IPS-20b (cell line): ENCODE measurements at regions not wholly inside any gene's neighbourhood (a gene's known extent, or its start where the extent isn't known, plus 50 kb on each side); places are given as distances from the start of the nearest gene placed in this dataset.

Experiments used
- H3K27ac ChIP-seq: one replicate; pipeline ENCODE4 v1.5.1; 2013; ENCODE audit warnings: low read length
- H3K27me3 ChIP-seq: 2 replicates; pipeline ENCODE4 v1.6.1; 2013; ENCODE audit warnings: mild to moderate bottlenecking, low read length, inconsistent platforms; ENCODE audit not compliant: insufficient read depth
- H3K36me3 ChIP-seq: 2 replicates; pipeline ENCODE4 v1.6.1; 2013; ENCODE audit warnings: low read depth, mild to moderate bottlenecking, inconsistent platforms, low read length, moderate library complexity; ENCODE audit not compliant: insufficient read depth
- H3K4me1 ChIP-seq: 2 replicates; pipeline ENCODE4 v1.6.1; 2013; ENCODE audit warnings: mild to moderate bottlenecking, control low read depth, inconsistent platforms, low read length, moderate library complexity; ENCODE audit not compliant: insufficient read depth
- H3K4me3 ChIP-seq: 2 replicates; pipeline ENCODE4 v1.5.1; 2013; ENCODE audit warnings: mild to moderate bottlenecking, low read length, inconsistent platforms
- H3K9ac ChIP-seq: 2 replicates; pipeline ENCODE4 v1.6.1; 2013; ENCODE audit warnings: low read depth, mild to moderate bottlenecking, inconsistent platforms, low read length, moderate library complexity
- H3K9me3 ChIP-seq: 2 replicates; pipeline ENCODE4 v1.6.1; 2013; ENCODE audit warnings: mild to moderate bottlenecking, low read depth, low read length, inconsistent platforms; ENCODE audit not compliant: insufficient read depth

DNA sequence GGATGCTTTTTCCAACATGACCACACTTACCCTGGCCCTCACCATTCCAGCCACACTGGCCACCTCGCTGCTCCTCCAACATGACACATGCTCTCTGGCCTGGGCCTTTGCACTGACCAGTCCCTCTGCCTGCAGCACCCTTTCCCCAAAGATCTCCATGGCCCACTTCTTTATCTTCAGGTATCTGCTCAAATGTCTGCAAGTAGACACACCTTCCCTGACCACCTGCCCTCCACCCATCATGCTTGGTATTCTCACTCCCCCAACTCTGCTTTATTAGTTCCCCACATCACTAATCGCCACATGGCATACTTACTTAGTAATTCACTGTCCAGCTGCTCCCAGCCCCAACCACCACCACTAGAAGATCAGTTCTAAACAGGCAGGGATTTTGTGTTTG, 214.2 kb downstream of the BCL11A start:
- Histone ChIP-seq H3K36me3 (no peaks in the 10 kb centered on the region), H3K9me3 (no peaks in the 10 kb centered on the region), H3K4me1 (no peaks in the 10 kb centered on the region)

DNA sequence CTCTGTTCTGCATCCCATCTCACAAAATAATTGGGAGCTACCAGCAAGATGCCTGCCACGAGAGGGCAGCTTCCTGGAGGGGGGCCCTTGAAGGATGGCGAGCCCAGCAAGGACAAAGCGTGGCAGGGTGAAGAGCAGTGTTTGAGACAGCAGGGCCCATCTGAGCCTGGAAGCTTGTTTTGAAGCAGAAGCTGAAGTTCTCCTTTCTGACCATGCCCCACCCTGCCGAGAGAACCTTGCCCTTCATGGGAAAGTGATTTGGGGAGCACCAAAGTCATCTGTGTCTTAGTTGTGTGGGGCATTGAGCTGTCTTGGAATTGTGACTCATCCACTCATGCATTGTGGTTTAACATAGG, 216.3 kb downstream of the BCL11A start:
- Histone ChIP-seq H3K36me3 (no peaks in the 10 kb centered on the region), H3K4me1 (no peaks in the 10 kb centered on the region), H3K4me3 (no peak overlapping the region), H3K27me3 (no peaks in the 10 kb centered on the region), H3K9ac (no peak overlapping the region), H3K27ac (no peak overlapping the region), H3K9me3 (no peaks in the 10 kb centered on the region)

More for the DNA sequence above, 214.2 kb downstream of the BCL11A start:
- H3K4me3 ChIP-seq = no peak overlapping the region
- no peaks in the 10 kb centered on the region for H3K27me3 ChIP-seq
- no peak overlapping the region for H3K9ac ChIP-seq
- H3K27ac ChIP-seq = no peak overlapping the region

DNA sequence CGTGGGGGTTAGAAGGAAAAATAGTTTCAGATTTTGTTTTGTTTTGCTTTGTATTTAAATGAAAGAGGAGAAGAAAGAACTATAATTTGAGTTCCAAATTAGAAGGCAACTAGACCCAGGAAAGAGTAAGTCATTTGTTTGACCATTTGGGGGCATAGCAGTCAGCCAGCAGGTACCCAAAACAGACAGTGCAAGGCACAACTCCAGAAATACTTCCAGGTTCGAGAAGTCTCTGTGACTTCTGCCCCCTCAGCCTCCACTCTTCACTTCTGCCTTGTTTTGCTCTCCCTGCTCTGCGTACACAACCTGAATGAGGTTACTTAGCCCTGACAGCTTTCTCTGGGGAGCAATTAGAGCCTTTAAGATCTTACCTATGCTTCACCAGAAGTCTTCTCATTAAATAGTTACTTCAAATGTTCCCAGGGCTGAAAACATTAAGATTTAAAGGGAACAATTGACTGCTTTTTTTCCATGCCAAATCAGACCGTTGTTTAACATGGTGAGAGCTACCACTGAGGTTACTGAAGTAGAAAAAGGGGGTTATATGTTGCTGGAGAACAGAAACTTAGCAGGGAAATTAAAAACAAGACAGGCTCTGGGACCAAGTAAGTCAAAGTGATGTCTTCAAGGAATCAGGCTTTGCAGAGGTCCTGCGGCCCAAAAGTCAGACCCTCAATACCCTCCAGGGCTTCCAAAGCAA, 216.9 kb downstream of the BCL11A start:
- H3K9me3 ChIP-seq = no peaks in the 10 kb centered on the region
- H3K27ac ChIP-seq = no peak overlapping the region
- H3K9ac ChIP-seq = no peak overlapping the region
- no peaks in the 10 kb centered on the region for H3K4me1 ChIP-seq
- no peaks in the 10 kb centered on the region for H3K27me3 ChIP-seq
- H3K36me3 ChIP-seq = no peaks in the 10 kb centered on the region
- H3K4me3 ChIP-seq = no peak overlapping the region

DNA sequence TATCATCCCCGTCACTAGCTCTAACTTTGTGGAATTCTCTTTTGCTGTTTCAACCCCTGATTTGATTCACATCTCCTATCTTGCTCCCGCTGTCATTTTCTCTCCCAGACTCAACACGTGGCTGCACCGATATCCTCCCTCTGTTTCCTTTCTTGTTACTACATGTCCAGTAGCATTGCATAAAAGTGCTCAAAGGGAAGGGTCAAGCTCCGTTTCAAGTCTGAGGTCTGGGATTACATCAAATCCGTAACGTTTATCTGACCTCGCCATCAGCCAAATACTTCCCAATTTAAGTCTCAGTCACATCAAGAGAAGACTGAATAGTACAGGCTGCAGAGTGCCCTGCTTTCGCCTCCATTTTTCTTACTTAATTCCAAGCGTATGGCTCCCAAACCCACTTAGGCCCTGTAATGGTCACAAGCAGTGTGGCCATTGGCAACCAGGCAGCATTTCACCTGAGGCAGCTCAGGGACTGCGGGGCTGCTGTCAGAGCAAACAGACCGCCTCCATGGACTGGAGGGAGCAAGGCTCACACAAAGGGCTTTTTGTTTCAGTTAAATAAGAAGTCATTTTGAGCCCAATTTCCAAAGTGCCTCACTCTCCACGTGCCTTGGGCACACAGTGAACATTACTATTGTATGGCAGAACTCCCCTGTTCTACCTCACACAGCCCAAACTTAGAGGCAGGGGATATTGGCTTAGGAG, 217.8 kb downstream of the BCL11A start:
- no peaks in the 10 kb centered on the region for H3K4me1 ChIP-seq
- H3K4me3 ChIP-seq = no peak overlapping the region
- H3K27me3 ChIP-seq = no peaks in the 10 kb centered on the region
- H3K9me3 ChIP-seq = no peaks in the 10 kb centered on the region
- no peak overlapping the region for H3K9ac ChIP-seq
- no peak overlapping the region for H3K27ac ChIP-seq
- H3K36me3 ChIP-seq = no peaks in the 10 kb centered on the region

DNA sequence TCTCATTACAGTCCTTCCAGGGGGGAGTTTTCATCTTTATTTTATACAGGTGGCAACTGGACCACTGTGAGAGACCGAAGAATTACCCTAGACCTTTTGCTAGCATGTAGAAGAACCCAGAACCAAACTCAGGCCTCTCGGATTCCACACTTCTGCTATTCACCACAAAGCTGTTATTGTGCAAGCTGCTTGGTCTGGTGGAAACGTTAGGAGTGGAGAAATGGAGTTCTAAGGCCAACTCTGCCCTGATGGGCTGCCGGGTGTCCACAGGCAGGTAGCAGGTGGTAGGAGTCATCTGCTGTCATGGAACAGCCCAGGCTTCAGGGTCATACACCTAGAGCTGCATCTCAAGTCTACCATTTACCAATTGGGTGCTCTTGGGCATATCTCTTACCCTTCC, 218.8 kb downstream of the BCL11A start:
- Histone ChIP-seq H3K27me3 (no peaks in the 10 kb centered on the region), H3K27ac (no peak overlapping the region), H3K9me3 (no peaks in the 10 kb centered on the region), H3K36me3 (no peaks in the 10 kb centered on the region), H3K4me3 (no peak overlapping the region), H3K4me1 (no peaks in the 10 kb centered on the region), H3K9ac (no peak overlapping the region)

DNA sequence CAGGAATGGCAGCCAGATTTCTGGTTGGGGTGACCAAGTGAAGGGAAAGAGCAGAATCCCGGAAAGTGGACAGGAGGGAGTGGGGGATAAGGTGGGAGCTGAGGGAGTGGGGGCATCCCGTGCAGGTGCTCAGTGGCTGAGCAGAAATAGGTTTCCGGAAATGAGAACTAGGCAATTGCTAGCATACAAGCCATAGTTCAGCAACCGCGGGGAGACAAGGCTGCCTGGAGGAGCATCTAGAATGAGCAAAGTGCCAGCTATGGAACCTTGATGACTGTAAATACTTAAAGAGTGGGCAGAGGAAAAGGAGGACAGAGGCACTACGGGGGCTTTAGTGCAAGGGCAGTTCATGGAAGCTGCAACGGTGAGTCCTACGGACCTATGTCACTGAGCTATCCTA, 220.2 kb downstream of the BCL11A start:
- Histone ChIP-seq H3K4me3 (no peak overlapping the region), H3K4me1 (no peaks in the 10 kb centered on the region), H3K9me3 (no peaks in the 10 kb centered on the region), H3K27me3 (no peaks in the 10 kb centered on the region), H3K27ac (no peak overlapping the region), H3K9ac (no peak overlapping the region), H3K36me3 (no peaks in the 10 kb centered on the region)

DNA sequence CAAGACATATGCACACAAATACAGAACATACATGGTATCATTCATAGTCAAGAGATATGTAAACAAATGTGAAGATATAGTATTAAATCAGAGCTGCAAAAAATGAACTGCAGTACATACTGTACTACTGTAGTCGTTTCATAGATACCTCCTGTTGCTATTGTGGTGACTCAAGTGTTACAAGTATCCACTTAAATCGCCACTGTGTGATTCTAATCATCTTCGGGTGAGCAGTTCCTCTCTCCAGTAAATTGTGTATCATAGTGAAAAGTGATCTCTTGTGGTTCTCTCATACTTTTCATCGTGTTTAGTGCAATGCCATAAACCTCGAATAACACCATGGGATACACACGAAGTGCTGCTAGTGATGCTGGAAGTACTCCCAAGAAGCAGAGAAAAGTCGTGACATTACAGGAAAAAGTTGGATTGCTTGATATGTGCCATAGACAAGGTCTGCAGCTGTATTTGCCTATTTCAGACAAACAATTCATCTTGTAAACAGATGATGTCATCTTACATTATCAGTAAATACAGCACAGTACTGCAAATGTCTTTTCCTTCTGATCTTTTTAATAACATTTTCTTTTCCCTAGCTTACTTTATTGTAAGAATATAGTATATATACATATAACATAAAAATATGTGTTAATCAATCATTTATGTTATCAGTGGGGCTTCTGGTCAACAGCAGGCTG, 222.2 kb downstream of the BCL11A start:
- H3K9me3 ChIP-seq = no peaks in the 10 kb centered on the region
- H3K27me3 ChIP-seq = no peaks in the 10 kb centered on the region
- no peaks in the 10 kb centered on the region for H3K36me3 ChIP-seq
- no peak overlapping the region for H3K27ac ChIP-seq
- H3K9ac ChIP-seq = no peak overlapping the region
- no peaks in the 10 kb centered on the region for H3K4me1 ChIP-seq
- no peak overlapping the region for H3K4me3 ChIP-seq

DNA sequence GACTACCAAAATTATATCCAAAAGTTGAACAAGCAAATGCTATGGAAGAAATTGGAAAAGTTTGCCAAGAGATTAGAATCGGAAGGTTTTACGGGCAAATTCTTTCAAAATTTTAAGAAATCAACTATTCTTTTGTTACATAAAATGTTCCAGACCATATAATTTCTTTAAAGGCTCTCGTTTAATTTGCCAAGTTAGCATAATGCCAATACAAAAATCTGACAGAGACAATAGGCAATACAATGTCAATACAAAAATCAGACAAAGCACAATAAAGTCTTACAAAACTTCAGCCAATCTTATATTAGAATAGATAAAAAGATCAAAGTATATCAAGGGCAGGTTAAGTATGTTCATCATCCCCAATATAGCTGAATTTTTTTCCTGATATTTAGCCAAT, 224.2 kb downstream of the BCL11A start:
- H3K4me3 ChIP-seq = no peak overlapping the region
- no peaks in the 10 kb centered on the region for H3K36me3 ChIP-seq
- no peak overlapping the region for H3K27ac ChIP-seq
- H3K4me1 ChIP-seq = no peaks in the 10 kb centered on the region
- H3K27me3 ChIP-seq = no peaks in the 10 kb centered on the region
- no peaks in the 10 kb centered on the region for H3K9me3 ChIP-seq
- H3K9ac ChIP-seq = no peak overlapping the region

DNA sequence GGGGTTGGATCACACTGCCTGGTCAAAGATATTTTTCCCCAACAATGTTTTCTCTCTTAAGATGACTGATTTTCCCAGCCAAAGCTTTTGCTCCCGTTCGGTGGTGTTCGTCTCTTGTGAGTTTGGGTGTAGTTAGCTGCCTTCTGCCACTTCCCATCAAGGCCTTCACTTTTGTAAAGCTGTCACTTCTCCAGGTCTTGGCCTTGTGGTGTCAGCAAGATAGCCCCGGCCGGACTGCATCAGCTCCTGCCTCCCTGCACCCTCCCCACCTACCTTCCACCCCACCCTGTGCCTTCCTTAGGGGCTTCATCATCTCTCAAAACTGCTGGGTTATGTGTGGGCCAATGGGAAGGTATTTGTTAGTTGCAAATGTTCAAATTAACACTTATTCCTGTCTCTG, 228.9 kb downstream of the BCL11A start:
- Histone ChIP-seq H3K4me1 (no peaks in the 10 kb centered on the region), H3K9me3 (no peaks in the 10 kb centered on the region), H3K36me3 (no peaks in the 10 kb centered on the region), H3K9ac (no peak overlapping the region), H3K4me3 (no peak overlapping the region), H3K27me3 (no peaks in the 10 kb centered on the region), H3K27ac (no peak overlapping the region)

DNA sequence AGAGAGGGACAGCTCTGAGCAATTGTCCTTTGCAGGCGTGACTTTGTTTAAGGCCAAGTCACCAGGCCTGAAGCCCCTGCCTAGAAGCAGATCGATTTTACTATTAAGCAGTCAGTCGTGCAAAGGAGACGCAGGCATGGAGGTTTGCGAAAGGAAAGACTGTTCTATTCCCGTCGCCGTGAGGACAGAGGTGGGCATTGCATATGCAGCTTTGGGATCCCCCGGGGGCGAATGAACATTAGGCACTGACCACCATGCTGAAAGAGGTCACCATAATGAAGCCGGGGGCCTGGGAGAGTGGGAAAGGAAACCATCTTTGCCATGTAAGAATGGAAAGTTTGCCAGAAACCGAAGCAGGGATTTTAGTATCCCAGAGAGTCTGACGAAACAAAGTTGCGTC, 231.6 kb downstream of the BCL11A start:
- Histone ChIP-seq H3K4me1 (peaks cover 10% of the 10 kb centered on the region; the same call in 1 of the 2 replicates), H3K27me3 (0 out of 2 replicates have a peak, but pooled peaks cover 7% of the 10 kb centered on the region), H3K9ac (no peak overlapping the region), H3K27ac (no peak overlapping the region), H3K9me3 (no peaks in the 10 kb centered on the region), H3K4me3 (no peak overlapping the region), H3K36me3 (no peaks in the 10 kb centered on the region)

DNA sequence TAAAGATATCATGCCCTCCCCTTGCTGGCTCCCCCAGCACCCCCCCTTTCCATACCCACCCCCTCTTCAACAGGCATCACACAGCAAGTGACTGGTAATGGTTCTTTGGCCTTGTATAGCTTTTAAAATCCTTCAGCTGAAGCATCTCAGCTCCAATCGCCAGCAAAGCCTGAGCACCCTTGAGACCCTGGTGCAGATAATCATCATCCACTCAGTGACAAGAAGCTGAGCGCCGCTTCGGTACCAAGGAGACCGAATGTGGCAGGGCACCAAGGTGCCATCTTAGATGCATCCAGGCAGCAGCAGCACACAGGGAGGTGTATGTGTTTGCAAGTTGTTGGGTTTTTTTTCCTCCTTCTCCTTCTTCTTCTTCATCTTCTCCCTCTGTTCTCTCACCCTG, 232.7 kb downstream of the BCL11A start:
- Histone ChIP-seq H3K27ac (no peak overlapping the region), H3K4me1 (peaks cover 16% of the 10 kb centered on the region; the same call in 1 of the 2 replicates), H3K4me3 (no peak overlapping the region), H3K36me3 (no peaks in the 10 kb centered on the region), H3K9me3 (no peaks in the 10 kb centered on the region), H3K9ac (no peak overlapping the region), H3K27me3 (0 out of 2 replicates have a peak, but pooled peaks cover 7% of the 10 kb centered on the region)
